Transverse colon (tissue), 3 donors: ENCODE measurements at regions not wholly inside any gene's neighbourhood (a gene's known extent, or its start where the extent isn't known, plus 50 kb on each side); places are given as distances from the start of the nearest gene placed in this dataset.

Experiments
- POLR2A ChIP-seq: fragments of 450-650 bp; IDR thresholded peaks from one replicate; pipeline ENCODE4 v1.6.1; 2016; ENCODE audit warnings: antibody characterized with exemption, mild to moderate bottlenecking, moderate library complexity
- TF ChIP-seq, protein P1 (sequence below), 5 experiments: fragments of 200-600 bp in 3 of 5; fragments of 450-650 bp in 2 of 5; sonication (generic) in 3 of 5; IDR thresholded peaks; 1 replicate in 2 of 5; 2 replicates in 3 of 5; pipeline ENCODE4 v1.5.1; 2016 to 2017; ENCODE audit warnings: antibody characterized with exemption in 5 of 5, inconsistent platforms in 3 of 5, mild to moderate bottlenecking in 2 of 5, moderate library complexity in 1 of 5

DNA sequence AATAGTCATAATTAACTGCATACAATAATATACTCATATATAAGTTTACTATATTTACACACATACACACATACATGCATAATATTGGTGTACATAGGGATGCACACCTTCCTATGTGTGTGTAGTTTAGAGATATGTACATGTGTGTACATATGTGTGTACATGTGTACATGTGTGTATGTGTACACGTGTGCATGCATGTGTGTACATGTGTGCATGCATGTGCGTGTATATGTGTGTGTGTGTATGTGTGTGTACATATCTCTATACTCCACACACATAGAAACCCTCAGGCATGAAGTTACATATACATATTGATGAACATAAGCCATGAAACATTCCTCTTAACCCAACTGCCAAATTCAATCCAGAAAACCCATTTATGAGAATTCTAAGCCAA, 547.8 kb downstream of the TLR4 start:
- TF ChIP-seq, protein P1, sequence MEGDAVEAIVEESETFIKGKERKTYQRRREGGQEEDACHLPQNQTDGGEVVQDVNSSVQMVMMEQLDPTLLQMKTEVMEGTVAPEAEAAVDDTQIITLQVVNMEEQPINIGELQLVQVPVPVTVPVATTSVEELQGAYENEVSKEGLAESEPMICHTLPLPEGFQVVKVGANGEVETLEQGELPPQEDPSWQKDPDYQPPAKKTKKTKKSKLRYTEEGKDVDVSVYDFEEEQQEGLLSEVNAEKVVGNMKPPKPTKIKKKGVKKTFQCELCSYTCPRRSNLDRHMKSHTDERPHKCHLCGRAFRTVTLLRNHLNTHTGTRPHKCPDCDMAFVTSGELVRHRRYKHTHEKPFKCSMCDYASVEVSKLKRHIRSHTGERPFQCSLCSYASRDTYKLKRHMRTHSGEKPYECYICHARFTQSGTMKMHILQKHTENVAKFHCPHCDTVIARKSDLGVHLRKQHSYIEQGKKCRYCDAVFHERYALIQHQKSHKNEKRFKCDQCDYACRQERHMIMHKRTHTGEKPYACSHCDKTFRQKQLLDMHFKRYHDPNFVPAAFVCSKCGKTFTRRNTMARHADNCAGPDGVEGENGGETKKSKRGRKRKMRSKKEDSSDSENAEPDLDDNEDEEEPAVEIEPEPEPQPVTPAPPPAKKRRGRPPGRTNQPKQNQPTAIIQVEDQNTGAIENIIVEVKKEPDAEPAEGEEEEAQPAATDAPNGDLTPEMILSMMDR (IDR thresholded peaks at IDR 0.05): no peak
- no peak for TF ChIP-seq POLR2A
